HG03521 (cell line): ENCODE measurements at regions not wholly inside any gene's neighbourhood (a gene's known extent, or its start where the extent isn't known, plus 50 kb on each side); places are given as distances from the start of the nearest gene placed in this dataset.

Experiments
- ATAC-seq: cut with Tn5 transposase; IDR thresholded peaks from one replicate; pipeline ENCODE4 v1.9.1; 2021; ENCODE audit warnings: mild to moderate bottlenecking, moderate library complexity; ENCODE audit not compliant: unreplicated experiment

DNA sequence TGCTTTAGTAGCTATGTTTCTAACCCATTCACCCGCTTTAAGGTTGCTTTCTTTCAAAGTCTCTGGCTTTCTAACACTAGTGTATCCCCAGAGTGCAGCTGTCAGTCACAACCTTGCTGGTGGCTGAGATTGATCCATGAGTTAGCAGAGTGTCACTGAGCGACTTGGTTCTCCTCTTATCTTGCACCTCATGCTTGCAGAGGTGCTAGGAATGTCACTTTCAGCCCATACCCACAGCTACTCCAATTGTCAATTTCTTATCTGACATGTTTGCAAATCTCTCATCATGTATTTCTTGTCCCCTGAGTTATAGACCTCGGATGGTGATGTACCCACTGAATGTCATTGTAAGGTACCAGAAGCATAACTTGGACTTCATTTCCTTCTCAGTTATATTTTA lies 1110.2 kb downstream of the GALC start:
- ATAC-seq, result no peak

DNA sequence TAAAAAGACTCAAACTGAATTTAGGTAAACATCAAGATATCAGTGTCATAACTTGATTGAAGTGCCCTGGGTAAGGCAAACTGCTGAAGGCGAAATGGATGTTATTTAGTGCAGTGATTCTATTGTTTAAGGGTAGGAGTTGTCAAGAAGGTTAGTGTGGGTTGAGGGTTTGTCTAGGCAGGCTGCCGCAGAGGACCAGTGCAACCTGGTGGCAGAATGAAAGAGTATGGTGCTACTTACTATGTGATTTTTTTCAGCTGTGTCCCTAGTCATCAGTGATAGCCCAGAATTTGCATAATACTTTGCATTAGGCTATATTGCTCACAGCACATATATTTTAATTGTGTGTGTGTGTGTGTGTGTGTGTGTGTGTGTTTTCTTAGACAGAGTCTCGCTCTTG lies 1127.0 kb downstream of the GALC start:
- no peak for ATAC-seq

DNA sequence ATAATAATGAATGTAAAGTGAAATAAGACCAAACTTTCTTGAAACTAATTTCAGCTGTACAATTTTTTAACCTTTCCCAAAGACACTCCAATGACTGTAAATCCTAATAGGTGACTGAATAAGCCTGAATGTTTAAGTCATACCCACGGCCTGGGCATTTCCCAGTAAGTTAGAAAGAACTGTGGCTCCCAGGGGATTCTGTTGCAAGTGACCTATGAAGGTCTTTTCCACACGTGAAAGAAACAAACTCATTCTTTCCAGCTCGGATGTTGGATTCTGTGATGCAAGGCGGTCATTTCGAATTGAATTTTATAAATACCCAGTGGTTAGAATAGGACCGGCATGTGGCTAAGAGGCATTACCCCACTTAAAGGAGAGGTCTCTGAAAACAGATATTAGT lies 1134.4 kb downstream of the GALC start:
- ATAC-seq, result no peak

DNA sequence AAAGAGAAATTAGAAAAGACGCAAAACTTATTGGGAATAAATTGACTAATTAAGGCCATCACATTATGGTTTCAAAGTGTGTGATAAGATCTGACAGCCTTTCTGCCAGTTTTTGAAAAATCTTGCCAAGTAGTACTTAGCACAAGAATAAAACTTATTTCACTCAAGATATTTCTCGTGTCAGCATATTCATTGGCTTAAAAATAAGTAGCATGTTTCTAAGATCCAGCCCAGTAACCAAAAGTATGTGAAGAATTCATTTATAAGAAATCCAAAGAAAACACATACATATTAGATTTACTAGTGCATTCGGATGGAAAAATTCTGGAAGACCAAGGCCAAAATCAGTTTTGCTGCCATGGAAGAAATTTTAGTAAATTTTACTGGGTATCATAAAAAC lies 1135.0 kb downstream of the GALC start:
- no peak for ATAC-seq

DNA sequence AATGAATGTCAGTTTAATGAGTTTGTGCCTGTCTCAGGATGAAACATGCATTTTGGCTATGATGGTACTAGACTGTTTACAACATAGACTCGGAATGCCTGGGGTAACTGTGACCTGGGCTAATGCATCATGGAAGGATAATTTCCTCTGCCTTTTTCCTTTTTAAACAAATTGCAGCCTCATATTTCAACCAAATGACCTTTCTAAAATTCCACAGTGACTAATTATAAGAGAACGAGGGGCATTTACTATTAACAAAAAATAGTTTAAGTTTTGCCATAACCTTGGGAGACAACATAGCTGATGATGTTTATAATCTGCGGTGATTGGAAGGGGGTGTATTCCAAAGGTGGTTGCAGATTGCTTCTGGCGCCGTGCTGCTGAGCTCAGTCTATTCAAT lies 1140.5 kb downstream of the GALC start:
- no peak for ATAC-seq

DNA sequence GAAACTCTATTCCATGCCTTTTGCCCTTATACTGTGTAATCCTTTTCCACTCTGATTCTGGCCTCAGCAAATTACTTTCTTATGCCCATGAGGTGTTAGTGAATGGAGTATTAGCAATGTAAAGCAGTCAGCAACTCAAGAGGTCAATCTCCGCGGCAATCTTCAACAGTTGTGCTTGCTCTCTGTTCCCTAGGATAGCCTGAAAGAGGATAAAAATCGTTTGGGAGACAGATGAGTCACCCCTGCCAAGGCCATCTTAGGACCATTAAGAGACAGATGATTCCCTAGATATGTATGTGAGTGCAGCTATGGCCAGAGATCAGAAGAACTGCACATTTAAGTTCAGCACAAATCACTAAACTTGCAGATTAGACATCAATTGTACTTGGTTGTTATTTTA lies 1145.8 kb downstream of the GALC start:
- no peak for ATAC-seq

DNA sequence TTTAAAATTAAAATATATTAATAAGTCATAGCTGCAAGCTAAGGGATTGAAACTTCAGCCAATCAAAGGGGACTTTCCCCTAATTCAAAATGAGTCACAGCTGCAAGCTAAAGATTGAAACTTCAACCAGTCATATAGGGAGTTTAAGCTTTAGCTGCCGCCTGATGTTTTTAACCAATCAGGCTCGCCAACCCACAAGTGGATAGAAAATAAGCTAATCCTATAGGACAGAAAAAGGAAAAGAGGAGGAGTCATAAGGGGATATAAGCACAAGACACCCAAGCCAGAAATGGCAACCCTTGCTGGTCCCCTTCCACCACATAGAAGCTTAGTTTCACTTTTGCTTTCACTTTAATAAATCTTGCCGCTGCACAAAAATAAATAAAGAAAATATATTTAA lies 1154.6 kb downstream of the GALC start:
- no peak for ATAC-seq

DNA sequence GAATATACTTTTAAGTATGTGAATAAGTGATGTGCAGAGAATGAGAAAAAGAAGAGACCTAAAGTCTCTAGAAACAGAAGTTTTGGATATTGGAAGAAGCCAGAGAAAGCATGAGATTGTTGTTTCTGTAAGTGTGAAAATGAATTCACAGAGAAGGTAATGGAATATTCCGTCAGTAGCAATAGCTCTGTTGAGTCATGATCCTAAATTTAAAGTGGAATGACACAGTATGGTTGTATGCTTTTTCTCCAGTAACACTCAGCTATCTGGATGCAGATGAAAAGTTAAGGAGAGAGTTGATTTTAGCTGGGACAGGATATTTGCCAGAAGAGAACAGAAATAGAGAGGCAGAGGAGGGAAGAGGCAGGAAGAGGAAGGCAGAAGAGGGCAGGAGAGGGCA lies 1166.3 kb downstream of the GALC start:
- no peak for ATAC-seq

DNA sequence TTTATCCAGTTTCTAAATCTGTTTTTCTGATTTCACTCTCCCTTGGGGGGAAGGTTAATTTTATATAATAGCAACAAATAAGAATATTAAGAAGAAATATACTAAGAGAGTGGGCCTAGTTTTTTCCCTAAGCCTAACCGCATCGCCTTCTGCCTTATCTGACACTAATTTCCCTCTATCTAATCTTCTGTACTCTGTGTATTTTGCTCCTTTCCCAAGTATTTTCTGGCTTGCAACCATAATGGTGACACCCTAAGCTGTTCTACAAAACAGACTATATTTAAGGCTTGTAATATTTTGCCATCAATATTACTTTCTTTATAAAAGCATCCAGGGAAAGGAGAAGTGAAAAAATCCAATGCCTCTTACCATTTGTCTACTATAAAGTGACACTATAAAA lies 1168.8 kb downstream of the GALC start:
- no peak for ATAC-seq

DNA sequence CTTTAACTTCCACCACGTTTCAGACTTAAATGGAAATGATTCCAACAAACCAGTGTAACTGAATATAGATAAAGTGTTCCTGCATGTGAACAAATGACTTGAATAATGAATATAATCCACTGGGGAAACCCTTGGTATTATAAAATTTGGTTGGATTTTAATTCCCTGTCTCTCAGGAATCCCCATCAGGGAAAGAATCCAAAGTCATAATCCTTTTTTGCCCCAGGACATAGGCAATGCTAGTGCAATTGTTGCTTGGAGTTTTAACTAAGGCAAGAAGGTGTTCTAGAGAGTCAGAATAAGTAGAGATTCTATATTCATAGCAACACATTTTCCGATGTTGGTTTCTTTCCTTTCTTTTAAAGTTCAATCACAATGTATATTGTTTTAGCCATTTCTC lies 1169.4 kb downstream of the GALC start:
- no peak for ATAC-seq

DNA sequence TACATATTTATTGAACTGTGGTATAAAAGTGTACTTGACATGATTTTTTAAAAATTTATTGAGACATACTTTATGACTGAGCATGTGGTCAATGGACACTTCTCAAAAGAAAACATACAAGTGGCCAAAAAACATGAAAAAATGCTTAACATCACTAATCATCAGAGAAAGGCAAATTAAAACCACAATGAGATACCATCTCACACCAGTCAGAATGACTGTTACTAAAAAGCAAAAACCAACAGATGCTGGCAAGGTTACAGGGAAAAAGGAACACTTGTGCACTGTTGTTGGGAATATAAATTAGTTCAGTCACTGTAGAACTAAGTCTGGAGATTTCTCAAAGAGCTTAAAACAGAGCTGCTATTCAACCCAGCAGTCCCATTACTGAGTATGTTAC lies 1177.6 kb downstream of the GALC start:
- no peak for ATAC-seq

DNA sequence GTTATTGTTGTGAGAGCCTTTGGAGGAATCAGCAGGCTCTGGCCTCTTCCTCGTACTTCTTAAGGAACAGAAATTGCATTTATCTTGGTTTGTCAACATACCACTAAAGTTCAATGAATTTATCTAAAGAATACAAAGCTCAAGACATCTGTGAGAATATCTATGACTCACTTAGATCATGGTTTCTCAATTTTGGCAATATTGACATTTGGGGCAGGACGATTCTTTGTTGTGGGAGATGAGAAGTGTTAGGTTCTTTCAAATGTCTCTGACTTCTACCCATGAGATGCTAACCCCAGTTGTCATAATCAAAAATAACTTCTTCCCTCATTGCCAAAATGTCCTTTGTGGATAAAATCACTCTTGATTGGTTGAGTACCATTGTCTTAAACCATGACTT lies 1190.3 kb downstream of the GALC start:
- no peak for ATAC-seq

DNA sequence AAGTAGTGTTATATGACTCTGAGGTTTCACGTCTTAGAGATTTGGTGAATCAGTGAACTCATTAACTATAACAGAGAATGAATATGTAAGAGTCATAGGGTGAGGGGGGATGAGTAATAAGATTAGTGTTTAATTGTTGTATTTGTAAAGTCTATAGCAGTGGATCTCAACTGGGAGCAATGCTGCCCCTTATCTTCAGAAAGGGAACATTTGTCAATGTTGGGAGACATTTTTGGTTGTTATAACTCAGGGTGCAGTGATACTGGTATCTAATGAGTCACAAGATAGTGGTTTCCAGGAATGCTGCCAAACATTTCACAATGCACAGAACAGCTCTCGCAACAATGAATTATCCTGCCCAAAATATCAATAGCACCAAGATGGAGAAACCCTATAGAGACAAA lies 1193.7 kb downstream of the GALC start:
- ATAC-seq, result no peak

DNA sequence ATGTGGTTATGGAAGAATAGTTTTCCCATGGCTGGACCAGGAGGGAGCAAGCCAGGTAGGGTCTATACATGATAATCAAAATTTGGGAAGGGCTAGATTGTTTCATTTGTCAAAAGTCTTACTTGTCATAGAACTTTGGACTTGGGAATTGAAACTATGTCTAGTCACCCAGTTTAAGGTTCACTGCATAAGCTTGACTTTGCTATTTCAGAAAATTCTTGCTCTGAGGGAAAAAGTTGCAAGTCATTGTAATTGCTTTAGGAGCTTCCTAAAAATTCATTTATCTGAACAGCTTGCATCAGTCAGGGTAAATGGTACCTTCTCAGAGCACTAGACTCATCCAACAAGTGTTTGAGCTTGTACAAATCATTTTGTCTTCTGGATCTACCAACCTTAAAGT lies 1194.7 kb downstream of the GALC start:
- no peak for ATAC-seq

DNA sequence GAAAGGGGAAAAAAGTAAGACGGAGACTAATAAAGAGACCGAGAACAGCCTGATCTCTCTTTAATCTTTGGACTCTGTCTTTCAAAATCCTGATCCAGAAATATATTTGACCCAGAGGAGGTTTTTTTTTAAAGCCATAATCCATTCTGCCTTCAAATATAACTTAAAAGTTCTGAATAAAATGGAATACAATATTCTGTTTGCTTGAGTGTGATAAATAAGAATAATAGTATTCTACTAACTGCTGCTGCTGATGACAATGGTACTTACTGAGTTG lies 1196.0 kb downstream of the GALC start:
- no peak for ATAC-seq

DNA sequence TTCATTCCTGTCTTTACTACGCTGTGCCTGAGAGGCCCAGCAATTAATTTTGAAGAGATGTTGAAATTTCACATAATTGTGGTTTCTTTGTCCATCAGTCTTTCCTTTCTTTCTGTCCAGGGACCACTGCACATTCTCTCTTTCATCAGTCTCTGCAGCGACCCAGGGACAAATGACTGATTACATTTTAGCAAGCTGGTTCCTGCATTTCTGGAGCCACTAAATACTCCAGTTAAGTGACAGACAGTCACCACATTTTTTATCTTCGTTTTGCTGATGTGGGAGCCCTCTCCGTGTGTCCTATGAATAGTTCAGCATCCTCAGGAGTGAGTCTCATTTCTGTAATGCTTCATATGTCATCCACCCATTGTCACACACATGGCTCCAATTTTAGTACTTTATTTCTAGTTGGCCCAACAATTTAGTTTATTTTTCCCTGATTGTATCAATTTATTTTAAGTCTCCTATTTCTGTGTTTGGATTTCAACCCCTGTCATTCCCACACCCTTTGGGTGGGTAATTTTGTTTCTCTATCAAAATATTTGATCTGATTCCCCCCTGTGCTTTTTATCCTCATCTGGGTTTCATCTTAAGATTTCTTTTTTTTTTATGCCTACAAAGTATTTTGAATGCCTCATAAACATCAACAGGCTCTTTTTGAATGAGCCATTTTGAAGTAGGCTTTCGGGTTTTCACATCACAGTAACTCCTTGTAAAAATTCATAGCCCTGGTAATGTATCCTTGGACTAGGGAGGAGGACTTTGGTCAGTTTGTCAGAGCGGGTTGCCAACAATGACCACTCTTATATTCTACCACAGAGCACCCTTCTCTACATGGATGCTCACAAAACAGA lies 1196.5 kb downstream of the GALC start:
- ATAC-seq, result no peak

DNA sequence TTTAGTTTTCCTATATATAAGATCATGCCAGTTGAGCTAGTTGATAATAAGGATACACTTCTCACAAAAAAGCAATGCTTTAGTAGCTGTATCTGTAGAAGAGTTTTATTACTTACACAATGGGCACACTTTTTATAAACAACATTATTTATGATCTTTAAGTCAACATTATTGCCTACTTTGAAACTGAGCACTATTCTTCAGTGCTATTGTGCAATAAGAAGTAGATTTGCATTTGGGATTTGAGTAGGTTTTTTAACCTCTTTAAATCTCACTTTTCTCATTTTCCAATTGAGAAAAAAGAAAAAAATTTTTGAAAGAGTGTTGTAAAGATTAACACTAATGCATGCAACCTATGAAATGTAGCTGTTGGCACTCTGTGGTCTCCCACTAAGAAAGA lies 1198.3 kb downstream of the GALC start:
- ATAC-seq, result no peak

DNA sequence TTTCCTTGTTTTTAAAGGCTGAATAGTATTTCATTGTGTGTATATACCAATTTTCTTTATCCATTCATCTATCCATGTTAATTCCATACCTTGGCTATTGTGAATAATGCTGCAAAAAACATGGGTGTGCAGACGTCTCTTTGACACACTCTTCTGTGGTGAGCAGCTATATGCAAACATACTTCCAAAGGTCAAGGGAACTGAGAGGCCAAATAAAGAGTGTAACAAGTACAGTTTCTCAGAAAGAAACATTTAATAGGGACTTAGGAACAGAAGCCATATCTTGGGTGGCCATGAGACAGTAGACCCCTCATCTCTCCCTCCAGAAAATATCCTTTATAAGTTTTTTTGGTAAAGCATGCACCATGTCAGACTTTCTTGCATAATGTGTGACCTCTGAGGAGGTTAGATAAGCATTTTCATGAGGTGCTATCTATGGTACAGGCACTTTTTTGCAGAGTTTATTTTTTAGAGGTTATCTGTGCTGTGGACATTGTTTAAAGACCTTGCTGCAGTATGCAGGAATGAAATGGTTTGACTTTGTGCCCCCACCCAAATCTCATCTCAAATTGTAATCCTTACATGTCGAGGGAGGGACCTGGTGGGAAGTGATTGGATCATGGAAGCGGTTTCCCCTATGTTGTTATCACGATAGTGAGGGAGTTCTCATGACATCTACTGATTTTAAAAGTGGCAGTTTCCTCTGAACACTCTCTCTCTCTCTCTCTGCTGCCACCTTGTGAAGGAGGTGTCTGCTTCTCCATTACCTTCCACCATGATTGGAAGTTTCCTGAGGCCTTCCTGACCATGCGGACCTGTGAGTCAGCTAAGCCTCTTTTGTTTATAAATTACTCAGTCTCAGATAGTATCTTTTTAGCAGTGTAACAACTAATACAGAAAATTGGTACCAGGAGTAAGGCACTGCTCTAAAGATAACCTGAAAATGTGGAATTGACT lies 1202.3 kb downstream of the GALC start:
- no peak for ATAC-seq

DNA sequence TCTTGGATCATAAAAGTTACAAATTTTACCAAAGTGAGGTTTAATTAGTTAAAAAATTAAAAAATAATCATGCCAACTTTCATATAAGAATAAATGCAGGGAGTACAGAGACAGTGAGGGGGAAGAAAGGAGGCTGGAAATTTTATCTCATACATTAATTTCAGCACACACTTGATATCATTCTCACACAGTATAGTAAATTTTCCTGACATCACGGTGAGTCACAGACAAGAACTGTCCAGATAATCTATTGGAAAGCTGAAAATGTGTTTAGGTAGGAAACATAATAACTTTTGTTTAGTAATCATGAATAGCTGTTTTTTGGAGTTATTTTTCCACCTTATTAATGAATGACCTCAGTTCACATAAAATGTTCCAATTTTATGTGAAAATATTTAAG lies 1204.8 kb downstream of the GALC start:
- ATAC-seq, result no peak

DNA sequence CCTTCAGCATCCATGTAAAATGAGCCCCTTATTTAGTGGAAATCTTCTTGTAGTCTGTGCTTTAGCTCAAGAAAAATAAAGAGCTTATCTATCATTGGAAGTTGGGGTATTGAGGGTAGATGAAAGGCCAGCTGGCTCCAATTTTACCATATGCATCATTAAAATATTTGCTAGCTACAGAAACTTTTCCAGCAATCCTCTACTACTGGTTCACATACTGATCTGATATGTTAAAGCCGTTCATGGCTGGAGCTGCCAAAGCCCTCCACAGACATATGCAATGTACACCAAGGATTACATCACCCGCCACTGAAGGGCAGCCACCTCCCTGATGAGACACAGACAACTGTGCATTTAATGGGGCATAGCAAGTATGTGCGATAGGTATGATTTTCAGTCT lies 1205.3 kb downstream of the GALC start:
- no peak for ATAC-seq

DNA sequence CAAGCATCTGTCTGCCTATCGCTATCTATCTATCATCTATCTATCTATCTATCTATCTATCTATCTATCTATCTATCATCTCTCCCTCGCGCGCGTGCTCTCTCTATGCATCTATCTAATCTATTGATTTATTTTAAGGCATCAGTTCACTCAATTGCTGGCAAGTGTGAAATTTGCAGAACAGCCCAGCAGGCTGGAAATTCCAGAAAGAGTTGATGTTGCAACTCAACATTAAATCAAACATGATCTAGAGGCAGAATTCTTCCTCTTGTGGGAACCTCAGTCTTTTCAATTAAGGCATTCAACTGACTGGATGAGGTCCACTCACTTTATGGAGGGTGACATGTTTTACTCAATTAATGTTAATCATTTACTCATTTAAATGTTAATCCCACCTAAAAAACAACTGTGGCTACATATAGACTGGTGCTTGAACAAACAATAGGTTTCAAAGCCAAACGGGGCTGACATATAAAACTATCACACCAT lies 1210.8 kb downstream of the GALC start:
- ATAC-seq, result no peak

DNA sequence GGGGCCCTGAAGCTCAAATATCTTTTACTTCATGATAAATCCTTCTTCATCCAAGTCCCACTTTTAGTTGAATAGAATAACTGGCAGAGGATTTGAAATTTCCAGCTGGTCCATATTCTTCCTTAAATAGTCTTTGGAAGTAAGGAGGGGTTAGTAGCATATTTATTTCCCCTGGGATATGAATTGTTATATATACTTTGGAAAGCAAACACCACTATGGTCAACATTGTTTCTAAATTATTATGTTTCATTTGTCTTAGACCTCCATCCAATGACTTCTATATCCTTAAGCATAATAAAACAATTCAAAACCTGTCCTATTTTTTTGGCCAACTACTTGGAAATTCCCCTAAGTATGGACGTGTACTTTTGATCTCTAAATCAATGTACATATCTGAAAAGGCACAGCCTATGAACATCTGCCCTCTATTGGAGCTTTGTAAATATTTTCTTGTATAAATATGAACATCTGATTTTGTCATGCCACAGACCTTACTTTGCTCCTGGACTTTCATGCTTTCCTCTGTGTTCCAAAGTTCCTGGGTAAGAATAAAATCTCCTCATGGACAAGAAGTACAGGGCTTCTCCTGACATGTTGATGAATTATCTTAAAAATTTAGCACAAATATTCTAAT lies 1212.0 kb downstream of the GALC start:
- ATAC-seq, result no peak
